IPS-NIHi7 (cell line): ENCODE measurements at regions not wholly inside any gene's neighbourhood (a gene's known extent, or its start where the extent isn't known, plus 50 kb on each side); places are given as distances from the start of the nearest gene placed in this dataset.
"Not testable (repeated sequence)": the region's sequence is repeated elsewhere in the genome, so short reads cannot be mapped to it uniquely, and the experiment has no call there.

Experiments used
- DNase-seq: peaks from one replicate; pipeline ENCODE4 v3.0.0; 2012; ENCODE audit warnings: mixed read lengths; ENCODE audit errors: extremely low spot score

DNA sequence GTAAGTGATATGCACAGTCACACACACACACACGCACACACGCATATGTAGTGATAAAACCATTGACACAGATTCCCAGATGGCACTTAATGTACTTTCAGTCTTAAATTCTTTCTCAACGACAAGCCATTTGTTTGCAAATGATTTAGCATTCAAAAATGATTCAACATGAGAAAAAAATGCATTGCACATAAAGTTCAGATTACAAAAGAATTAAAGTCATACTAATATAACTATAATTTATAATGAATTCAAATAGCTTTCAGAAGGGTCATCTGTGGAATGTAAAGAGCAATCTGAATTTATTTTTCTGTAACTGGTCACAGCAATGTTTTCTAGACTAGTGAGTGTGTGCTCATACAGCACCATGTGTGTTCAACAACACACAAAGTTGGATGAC is 521.6 kb upstream of the ZNF337 start:
- no peak for DNase-seq

DNA sequence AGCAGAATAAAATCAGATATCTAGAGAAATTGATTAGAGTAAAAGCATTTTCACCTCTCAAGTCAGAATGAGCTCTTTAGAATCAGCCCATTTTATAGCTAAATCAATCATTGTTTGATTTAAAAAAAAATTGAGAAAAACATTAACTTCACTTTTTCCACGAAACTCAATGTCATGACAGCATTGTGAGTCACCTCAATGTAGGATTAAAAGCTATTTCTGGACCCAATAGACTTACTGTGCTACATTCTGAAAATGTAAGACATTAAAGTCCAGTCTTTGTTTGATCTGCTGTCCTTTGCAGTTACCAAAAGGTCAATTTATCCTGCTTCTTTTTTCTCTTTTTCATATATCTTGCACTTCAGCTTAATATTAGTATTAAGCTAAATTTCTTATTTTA is 519.4 kb upstream of the ZNF337 start:
- DNase-seq: no peak

GRCh38 chr20:26214991-26215390 is 518.3 kb upstream of the ZNF337 start:
- no peak for DNase-seq

- DNase-seq: peak; percentile 17
These were observed 512.7 kb upstream of the ZNF337 start for GRCh38 chr20:26209171-26209941.

GRCh38 chr20:26208296-26209091 is 511.8 kb upstream of the ZNF337 start:
- peak; percentile 69 for DNase-seq

- DNase-seq: peak; percentile 25
These were observed 511.3 kb upstream of the ZNF337 start for GRCh38 chr20:26207967-26208295.

DNA sequence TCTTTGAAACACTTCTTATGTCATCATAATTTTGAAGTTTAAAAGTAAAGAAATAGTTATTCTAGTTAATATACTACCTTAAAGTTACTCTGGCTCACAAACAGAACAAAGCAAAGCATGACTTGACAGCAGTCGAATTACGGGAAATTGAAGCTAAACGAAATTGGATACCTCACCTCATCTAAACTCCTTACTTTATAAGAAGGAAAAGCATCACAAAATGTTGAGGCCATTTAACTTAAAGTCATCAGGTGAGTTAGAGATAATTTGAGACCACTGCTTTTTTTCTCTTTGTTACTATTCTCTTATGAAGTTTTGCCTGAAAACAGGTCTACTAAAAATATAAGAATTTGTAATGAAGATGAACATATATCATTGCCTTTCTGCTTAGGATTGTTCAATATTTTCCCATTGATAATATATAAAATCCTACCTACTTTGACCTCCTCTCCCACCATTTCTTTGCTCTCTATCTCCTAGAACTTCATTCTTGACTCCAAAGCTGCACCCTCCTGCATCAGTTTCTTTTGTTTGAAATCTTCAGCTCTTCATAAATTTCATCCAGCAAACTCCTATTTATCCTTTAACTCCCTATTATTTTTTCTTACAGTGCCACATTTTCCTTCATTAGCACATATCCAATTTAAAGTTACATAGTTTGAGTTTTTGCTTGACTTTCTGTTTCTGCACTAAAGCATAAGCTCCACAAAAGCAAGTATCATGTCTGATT is 510.7 kb upstream of the ZNF337 start:
- DNase-seq: no peak

GRCh38 chr20:26205350-26205749 is 508.7 kb upstream of the ZNF337 start:
- DNase-seq: no peak

- not testable (repeated sequence) for DNase-seq
These were observed 504.4 kb upstream of the ZNF337 start for GRCh38 chr20:26201026-26201425.

DNA sequence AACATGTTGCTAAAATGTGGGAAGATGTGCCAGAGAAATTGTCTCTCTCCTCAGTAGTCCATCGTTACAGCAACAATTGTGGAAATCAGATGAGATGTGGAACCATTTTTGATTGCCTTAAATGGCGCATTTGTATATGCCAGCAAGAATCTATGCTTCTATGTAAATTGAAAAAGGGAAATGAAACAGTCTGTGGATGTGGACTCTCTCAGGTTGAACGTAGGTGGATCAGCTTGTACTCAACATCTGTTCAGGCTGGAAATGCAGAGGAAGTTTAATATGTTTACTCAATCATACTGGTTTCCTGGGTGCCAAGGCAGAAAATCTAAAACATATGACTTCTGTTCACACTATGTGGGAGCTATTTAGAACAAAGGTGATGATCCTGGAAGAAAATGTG is 490.7 kb upstream of the ZNF337 start:
- DNase-seq: not testable (repeated sequence)

GRCh38 chr20:26183720-26184119 is 487.1 kb upstream of the ZNF337 start:
- DNase-seq: not testable (repeated sequence)

DNA sequence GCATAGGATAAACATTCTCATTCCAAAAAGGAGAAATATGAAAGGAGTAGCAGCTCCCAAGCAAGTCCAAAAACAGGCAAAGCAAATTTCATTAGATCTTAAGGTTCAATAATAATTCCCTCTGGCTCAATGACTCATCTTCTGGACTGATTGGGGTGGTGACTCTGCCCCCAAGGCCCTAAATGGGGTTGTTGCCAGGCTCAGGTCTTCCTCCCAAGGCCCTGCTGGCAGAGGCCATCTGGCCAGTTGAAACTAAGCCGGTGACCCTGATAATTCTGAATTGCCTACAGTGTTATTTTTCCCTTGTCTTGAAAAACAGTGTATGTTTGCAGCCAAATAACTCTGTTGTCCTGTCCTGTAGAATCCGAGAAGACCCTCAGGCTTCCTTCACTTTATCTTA is 484.7 kb upstream of the ZNF337 start:
- DNase-seq: not testable (repeated sequence)

DNA sequence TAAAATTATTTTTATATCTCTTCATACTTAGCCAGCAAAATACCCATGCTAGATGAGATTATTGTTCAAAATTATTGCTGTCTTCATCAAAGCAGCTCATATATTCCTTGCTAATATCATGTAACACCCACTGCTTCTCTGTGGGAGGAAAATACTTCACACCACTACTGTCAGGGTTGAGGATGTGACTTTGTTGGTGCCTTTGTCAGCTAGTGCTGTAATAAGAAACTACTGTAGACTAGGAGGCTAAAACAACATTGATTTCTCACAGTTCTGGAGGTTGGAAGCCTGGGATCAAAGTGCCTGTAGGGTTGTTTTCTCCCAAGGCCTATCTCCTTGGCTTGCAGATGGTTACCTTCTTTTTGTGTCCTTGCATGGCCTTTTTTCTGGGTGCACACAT is 475.2 kb upstream of the ZNF337 start:
- not testable (repeated sequence) for DNase-seq

- DNase-seq: no peak
These were observed 472.9 kb upstream of the ZNF337 start for GRCh38 chr20:26169506-26169905.

GRCh38 chr20:26167499-26167898 is 470.8 kb upstream of the ZNF337 start:
- no peak for DNase-seq

DNA sequence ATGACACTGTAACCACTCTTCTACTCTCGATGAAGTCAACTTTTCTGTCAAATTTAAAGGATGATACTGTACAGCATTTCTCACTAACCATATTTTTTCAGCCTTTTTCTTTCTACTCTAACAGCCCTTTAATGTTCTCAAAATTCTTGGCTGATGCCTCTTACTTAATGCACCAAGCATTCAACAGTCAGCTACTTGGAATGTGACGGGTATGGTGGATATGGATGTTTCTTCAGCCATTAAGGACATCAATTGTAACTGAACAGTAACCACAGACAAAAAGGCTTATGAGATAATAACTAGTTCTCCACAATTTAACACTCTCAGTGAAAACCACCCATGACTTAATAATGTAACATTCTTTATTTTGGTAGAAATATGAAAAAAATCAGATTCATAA is 467.2 kb upstream of the ZNF337 start:
- peak; percentile 8 for DNase-seq

DNA sequence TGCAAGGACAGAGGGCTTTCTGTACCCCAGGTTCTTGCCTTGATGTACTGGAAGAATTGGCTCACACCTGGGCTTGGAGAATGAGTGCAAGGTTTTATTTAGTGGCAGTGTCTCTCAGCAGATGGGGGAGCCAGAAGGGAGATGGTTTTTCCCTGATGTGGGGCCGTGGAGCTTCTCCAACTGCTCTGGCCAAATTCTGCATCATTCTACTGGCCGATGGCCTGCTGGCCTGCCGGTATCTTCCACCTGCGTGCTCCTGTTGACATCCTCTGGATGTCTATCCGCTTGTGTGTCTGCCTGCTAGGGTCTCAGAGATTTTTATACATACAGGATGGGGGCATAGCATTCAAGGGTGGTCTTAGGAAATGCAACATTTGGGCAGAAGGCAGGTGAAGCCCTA is 466.5 kb upstream of the ZNF337 start:
- not testable (repeated sequence) for DNase-seq

- not testable (repeated sequence) for DNase-seq
These were observed 465.1 kb upstream of the ZNF337 start for GRCh38 chr20:26161741-26162140.

- DNase-seq: not testable (repeated sequence)
These were observed 464.3 kb upstream of the ZNF337 start for GRCh38 chr20:26160916-26161315.

GRCh38 chr20:26154224-26154623 is 457.6 kb upstream of the ZNF337 start:
- DNase-seq: no peak

- DNase-seq: no peak
These were observed 438.9 kb upstream of the ZNF337 start for GRCh38 chr20:26135325-26136110.

- DNase-seq: no peak
These were observed 438.0 kb upstream of the ZNF337 start for GRCh38 chr20:26134606-26135005.
